ENCODE measurements at regions not wholly inside any gene's neighbourhood (a gene's known extent, or its start where the extent isn't known, plus 50 kb on each side); places are given as distances from the start of the nearest gene placed in this dataset.
"Not testable (repeated sequence)": the region's sequence is repeated elsewhere in the genome, so short reads cannot be mapped to it uniquely, and the experiment has no call there.

DNA sequence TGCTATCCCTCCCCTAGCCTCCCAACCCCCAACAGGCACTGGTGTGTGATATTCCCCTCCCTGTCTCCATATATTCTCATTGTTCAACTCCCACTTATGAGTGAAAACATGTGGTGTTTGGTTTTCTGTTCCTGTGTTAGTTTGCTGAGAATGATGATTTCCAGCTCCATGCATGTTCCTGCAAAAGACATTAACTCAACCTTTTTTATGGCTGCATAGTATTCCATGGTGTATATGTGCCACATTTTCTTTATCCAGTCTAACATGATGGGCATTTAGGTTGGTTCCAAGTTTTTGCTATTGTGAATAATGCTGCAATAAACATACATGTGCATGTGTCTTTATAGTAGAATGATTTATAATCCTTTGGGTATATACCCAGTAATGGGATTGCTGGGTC is 218.9 kb downstream of the HHIP start:
- not testable (repeated sequence) for TF ChIP-seq CTCF, POLR2A (IDR thresholded peaks at IDR 0.05)
